MM.1S (cell line): ENCODE measurements at regions not wholly inside any gene's neighbourhood (a gene's known extent, or its start where the extent isn't known, plus 50 kb on each side); places are given as distances from the start of the nearest gene placed in this dataset.
"Not testable (repeated sequence)": the region's sequence is repeated elsewhere in the genome, so short reads cannot be mapped to it uniquely, and the experiment has no call there.

ENCODE experiments used
- DNase-seq: peaks from one replicate; pipeline ENCODE4 v3.0.0-alpha.2; 2015
- H2AFZ ChIP-seq: fragments of 300-600 bp; sonication (generic); 2 replicates; pipeline ENCODE4 v1.6.0; 2016; ENCODE audit warnings: antibody characterized with exemption, low read length
- H3F3A ChIP-seq: fragments of 300-600 bp; sonication (generic); 2 replicates; pipeline ENCODE4 v1.6.1; 2016; ENCODE audit warnings: mild to moderate bottlenecking, antibody characterized with exemption, low read length, moderate library complexity, mixed read lengths; ENCODE audit not compliant: insufficient read depth
- H3K27ac ChIP-seq: fragments of 300-600 bp; sonication (generic); 2 replicates; pipeline ENCODE4 v1.5.1; 2016; ENCODE audit warnings: mild to moderate bottlenecking, low read length
- H3K27me3 ChIP-seq: fragments of 300-600 bp; sonication (generic); replicated peaks from 2 replicates; pipeline ENCODE4 v1.6.0; 2016; ENCODE audit warnings: low read length; ENCODE audit not compliant: insufficient read depth
- H3K36me3 ChIP-seq: fragments of 300-600 bp; sonication (generic); replicated peaks from 2 replicates; pipeline ENCODE4 v1.6.1; 2016; ENCODE audit warnings: mild to moderate bottlenecking, low read length, mixed read lengths; ENCODE audit not compliant: insufficient read depth
- H3K4me1 ChIP-seq: fragments of 300-600 bp; sonication (generic); 2 replicates; pipeline ENCODE4 v1.6.1; 2016; ENCODE audit warnings: low read length, mixed read lengths
- H3K4me2 ChIP-seq: fragments of 300-600 bp; sonication (generic); 2 replicates; pipeline ENCODE4 v1.6.0; 2016; ENCODE audit warnings: low read depth, low read length
- H3K4me3 ChIP-seq: fragments of 300-600 bp; sonication (generic); 2 replicates; pipeline ENCODE4 v1.5.1; 2016; ENCODE audit warnings: low read length, mixed read lengths
- H3K79me2 ChIP-seq: fragments of 300-600 bp; sonication (generic); 2 replicates; pipeline ENCODE4 v1.6.1; 2016; ENCODE audit warnings: mixed run types, low read length, mixed read lengths
- H3K9ac ChIP-seq: fragments of 300-600 bp; sonication (generic); 2 replicates; pipeline ENCODE4 v1.6.1; 2016; ENCODE audit warnings: low read length, mixed read lengths
- H3K9me2 ChIP-seq: fragments of 300-600 bp; sonication (generic); replicated peaks from 2 replicates; pipeline ENCODE4 v1.6.1; 2016; ENCODE audit warnings: mild to moderate bottlenecking, low read length, mixed read lengths; ENCODE audit not compliant: insufficient read depth
- H3K9me3 ChIP-seq: fragments of 300-600 bp; sonication (generic); replicated peaks from 2 replicates; pipeline ENCODE4 v1.6.1; 2016; ENCODE audit warnings: mild to moderate bottlenecking, low read length, mixed read lengths; ENCODE audit not compliant: insufficient read depth
- H4K20me1 ChIP-seq: fragments of 300-600 bp; sonication (generic); 2 replicates; pipeline ENCODE4 v1.6.1; 2016; ENCODE audit warnings: mild to moderate bottlenecking, low read length, moderate library complexity, mixed read lengths; ENCODE audit not compliant: insufficient read depth
- CTCF ChIP-seq: fragments of 300-600 bp; sonication (generic); IDR thresholded peaks from 2 replicates; pipeline ENCODE4 v1.5.1; 2016; ENCODE audit warnings: antibody characterized with exemption, low read length, mixed read lengths
- EZH2 ChIP-seq: fragments of 300-600 bp; sonication (generic); optimal IDR thresholded peaks from 2 replicates; pipeline ENCODE3; 2017; ENCODE audit warnings: low read depth, mild to moderate bottlenecking, antibody characterized with exemption, low read length, mixed read lengths
- EZH2phosphoT487 ChIP-seq: fragments of 300-600 bp; sonication (generic); IDR thresholded peaks from 2 replicates; pipeline ENCODE4 v1.6.1; 2018; ENCODE audit warnings: antibody characterized with exemption, low read length

- Histone ChIP-seq H3K27me3 (no peaks in the 10 kb centered on the region), H3K36me3 (no peaks in the 10 kb centered on the region), H3F3A (no peaks in the 10 kb centered on the region), H3K9me3 (no peaks in the 10 kb centered on the region), H2AFZ (no peak overlapping the region), H3K9ac (no peak overlapping the region), H3K4me3 (no peak overlapping the region), H3K4me1 (no peaks in the 10 kb centered on the region), H3K9me2 (no peaks in the 10 kb centered on the region), H4K20me1 (no peaks in the 10 kb centered on the region), H3K79me2 (no peaks in the 10 kb centered on the region), H3K4me2 (no peak overlapping the region), H3K27ac (no peak overlapping the region)
- TF ChIP-seq EZH2 = no peak
- TF ChIP-seq CTCF = no peak
- TF ChIP-seq EZH2phosphoT487 = no peak
- no peak for DNase-seq
Measured at GRCh38 chrX:39063702-39064101, 262.4 kb downstream of the MID1IP1 start.

GRCh38 chrX:39065051-39065871 is 264.0 kb downstream of the MID1IP1 start:
- TF ChIP-seq EZH2phosphoT487 = no peak
- TF ChIP-seq CTCF = no peak
- no peak for TF ChIP-seq EZH2
- Histone ChIP-seq H3K36me3 (no peaks in the 10 kb centered on the region), H3K27ac (no peak overlapping the region), H3K79me2 (no peaks in the 10 kb centered on the region), H3K9ac (no peak overlapping the region), H3K4me2 (no peak overlapping the region), H3K27me3 (no peaks in the 10 kb centered on the region), H3K4me3 (no peak overlapping the region), H3K9me3 (no peaks in the 10 kb centered on the region), H3K4me1 (no peaks in the 10 kb centered on the region), H4K20me1 (no peaks in the 10 kb centered on the region), H2AFZ (no peak overlapping the region), H3F3A (no peaks in the 10 kb centered on the region), H3K9me2 (no peaks in the 10 kb centered on the region)
- DNase-seq = no peak

- Histone ChIP-seq H3K27ac (no peak overlapping the region), H3K4me2 (no peak overlapping the region), H3F3A (no peaks in the 10 kb centered on the region), H3K79me2 (no peaks in the 10 kb centered on the region), H3K9me2 (no peaks in the 10 kb centered on the region), H4K20me1 (no peaks in the 10 kb centered on the region), H3K9me3 (no peaks in the 10 kb centered on the region), H2AFZ (no peak overlapping the region), H3K9ac (no peak overlapping the region), H3K4me3 (no peak overlapping the region), H3K27me3 (no peaks in the 10 kb centered on the region), H3K36me3 (no peaks in the 10 kb centered on the region), H3K4me1 (no peaks in the 10 kb centered on the region)
- no peak for DNase-seq
- TF ChIP-seq EZH2phosphoT487 = no peak
Measured at GRCh38 chrX:39067866-39068265, 266.6 kb downstream of the MID1IP1 start.

GRCh38 chrX:39068634-39069033 is 267.4 kb downstream of the MID1IP1 start:
- H3K79me2 ChIP-seq, H3K4me2 ChIP-seq, H3F3A ChIP-seq, H3K36me3 ChIP-seq, H3K27ac ChIP-seq, H3K9me2 ChIP-seq, H3K4me3 ChIP-seq, H2AFZ ChIP-seq, DNase-seq, H3K9me3 ChIP-seq, H3K4me1 ChIP-seq, H3K27me3 ChIP-seq, H4K20me1 ChIP-seq, H3K9ac ChIP-seq: not testable (repeated sequence)
